ENCODE measurements at regions not wholly inside any gene's neighbourhood (a gene's known extent, or its start where the extent isn't known, plus 50 kb on each side); places are given as distances from the start of the nearest gene placed in this dataset.
"Not testable (repeated sequence)": the region's sequence is repeated elsewhere in the genome, so short reads cannot be mapped to it uniquely, and the experiment has no call there.

DNA sequence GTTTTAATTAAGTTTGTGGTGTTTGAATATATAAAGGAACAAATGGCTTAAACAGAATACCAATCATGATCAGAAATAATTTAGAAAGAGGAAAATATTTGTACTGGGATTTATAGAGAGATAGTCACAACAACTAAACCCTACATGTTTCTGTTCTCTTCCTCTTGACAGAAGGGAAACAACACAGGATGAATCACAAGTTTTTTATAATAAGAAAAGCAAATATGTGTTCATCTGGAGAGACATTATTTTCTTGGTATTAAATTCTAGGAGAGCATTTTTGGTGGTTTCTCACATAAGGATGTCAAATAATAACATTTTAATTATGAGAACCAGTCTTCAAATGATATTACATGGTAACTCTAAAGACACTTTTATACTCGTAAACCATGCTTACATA, 232.9 kb upstream of the PKP2 start:
- H3K9me3 ChIP-seq = no peaks in the 10 kb centered on the region
- H3K27me3 ChIP-seq = no peaks in the 10 kb centered on the region
- no peak overlapping the region for H3K4me3 ChIP-seq
- ATAC-seq (no peak), DNase-seq (no peak)
- no peak overlapping the region for H3K27ac ChIP-seq
- TF ChIP-seq, protein P1, sequence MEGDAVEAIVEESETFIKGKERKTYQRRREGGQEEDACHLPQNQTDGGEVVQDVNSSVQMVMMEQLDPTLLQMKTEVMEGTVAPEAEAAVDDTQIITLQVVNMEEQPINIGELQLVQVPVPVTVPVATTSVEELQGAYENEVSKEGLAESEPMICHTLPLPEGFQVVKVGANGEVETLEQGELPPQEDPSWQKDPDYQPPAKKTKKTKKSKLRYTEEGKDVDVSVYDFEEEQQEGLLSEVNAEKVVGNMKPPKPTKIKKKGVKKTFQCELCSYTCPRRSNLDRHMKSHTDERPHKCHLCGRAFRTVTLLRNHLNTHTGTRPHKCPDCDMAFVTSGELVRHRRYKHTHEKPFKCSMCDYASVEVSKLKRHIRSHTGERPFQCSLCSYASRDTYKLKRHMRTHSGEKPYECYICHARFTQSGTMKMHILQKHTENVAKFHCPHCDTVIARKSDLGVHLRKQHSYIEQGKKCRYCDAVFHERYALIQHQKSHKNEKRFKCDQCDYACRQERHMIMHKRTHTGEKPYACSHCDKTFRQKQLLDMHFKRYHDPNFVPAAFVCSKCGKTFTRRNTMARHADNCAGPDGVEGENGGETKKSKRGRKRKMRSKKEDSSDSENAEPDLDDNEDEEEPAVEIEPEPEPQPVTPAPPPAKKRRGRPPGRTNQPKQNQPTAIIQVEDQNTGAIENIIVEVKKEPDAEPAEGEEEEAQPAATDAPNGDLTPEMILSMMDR (IDR thresholded peaks at IDR 0.05) = no peak
- TF ChIP-seq POLR2A (IDR thresholded peaks at IDR 0.05) = no peak
- intact Hi-C loops (cut with DNase I) = no loop called here
- WGBS, 2 donors = 39 to 59% methylated on average over 1 of the region's 1 CpG
- H3K36me3 ChIP-seq (replicated peaks in 1 of 2; ENCODE audit: insufficient read depth in 1 of 2, low read depth in 2 of 2) = no peaks in the 10 kb centered on the region
- H3K4me1 ChIP-seq = no peaks in the 10 kb centered on the region

DNA sequence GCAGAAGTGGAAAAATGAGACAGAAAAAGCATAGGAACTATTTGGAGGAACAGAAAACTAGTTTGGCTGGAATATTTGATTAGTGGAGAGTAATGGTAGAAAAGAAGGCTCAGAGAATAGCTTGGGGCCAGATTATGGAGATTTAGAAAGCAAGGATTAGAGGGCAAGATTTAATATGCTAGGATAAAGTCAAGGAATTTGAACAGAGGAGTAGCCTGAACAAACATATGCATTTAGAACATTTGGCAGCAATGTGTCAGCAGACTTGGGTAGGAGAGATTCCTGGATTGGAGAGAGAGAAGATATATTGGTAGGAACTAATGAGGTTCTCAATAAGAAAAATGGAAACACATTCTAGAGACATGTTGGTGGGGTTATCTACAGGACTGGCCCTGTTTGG, 229.2 kb upstream of the PKP2 start:
- TF ChIP-seq, protein P1 (IDR thresholded peaks at IDR 0.05) = no peak
- no peak for TF ChIP-seq POLR2A (IDR thresholded peaks at IDR 0.05)
- H3K27ac ChIP-seq = no peak overlapping the region

DNA sequence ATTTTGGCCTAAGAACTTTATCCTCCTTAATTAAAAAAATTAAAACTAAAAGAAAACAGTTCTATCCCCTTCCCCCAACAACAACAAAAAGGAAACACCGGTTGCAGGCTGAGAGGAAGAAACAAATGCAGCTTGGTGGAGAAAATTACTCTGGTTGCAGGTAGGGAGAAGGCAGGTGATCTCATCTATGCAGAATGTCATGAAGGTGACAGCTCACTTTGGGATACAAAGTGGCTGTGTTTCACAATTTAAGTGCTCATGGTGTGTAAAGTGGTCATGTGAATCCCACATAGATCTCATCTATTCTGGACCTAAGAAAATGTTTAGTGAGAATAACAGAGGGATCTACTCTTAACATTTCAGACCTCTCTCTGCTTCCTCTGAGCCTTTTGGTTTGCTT, 219.7 kb upstream of the PKP2 start:
- intact Hi-C loops (cut with DNase I) = no loop called here
- H3K27me3 ChIP-seq = no peaks in the 10 kb centered on the region
- H3K36me3 ChIP-seq (replicated peaks in 1 of 2; ENCODE audit: insufficient read depth in 1 of 2, low read depth in 2 of 2) = no peaks in the 10 kb centered on the region
- H3K4me3 ChIP-seq = no peak overlapping the region
- no peaks in the 10 kb centered on the region for H3K4me1 ChIP-seq
- 36 to 38% methylated on average over 1 of the region's 1 CpG for WGBS, 2 donors
- ATAC-seq (no peak), DNase-seq (no peak)
- H3K27ac ChIP-seq = no peak overlapping the region
- no peaks in the 10 kb centered on the region for H3K9me3 ChIP-seq
- TF ChIP-seq POLR2A (IDR thresholded peaks at IDR 0.05) = no peak
- TF ChIP-seq, protein P1 (IDR thresholded peaks at IDR 0.05) = no peak

More for the DNA sequence above, 229.2 kb upstream of the PKP2 start:
- DNase-seq (no peak), ATAC-seq (no peak)
- no peaks in the 10 kb centered on the region for H3K9me3 ChIP-seq
- no peaks in the 10 kb centered on the region for H3K4me1 ChIP-seq
- no peak overlapping the region for H3K4me3 ChIP-seq
- no peaks in the 10 kb centered on the region for H3K27me3 ChIP-seq
- intact Hi-C loops (cut with DNase I) = no loop called here
- no peaks in the 10 kb centered on the region for H3K36me3 ChIP-seq (replicated peaks in 1 of 2; ENCODE audit: insufficient read depth in 1 of 2, low read depth in 2 of 2)

DNA sequence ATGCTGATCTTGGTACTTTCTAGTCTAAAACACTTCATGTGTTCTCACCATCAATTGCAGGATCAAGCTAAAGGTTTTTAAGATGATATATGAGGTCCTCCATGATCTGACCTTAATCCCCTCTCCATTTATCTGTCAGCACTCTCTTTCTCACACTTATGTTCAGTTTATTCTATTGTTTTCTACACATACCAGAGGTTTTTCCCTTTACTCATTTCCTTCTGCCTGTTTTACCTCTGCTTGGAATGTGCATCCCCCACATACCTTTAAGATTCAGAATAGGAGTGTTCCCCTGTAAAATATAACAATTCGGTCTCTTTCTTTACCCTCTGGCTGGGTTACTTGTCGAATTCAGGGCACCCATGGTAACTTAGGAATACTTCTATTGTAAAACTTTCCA, 219.1 kb upstream of the PKP2 start:
- ATAC-seq = no peak
- 35 to 40% methylated on average over 2 of the region's 2 CpGs for WGBS, 2 donors
- TF ChIP-seq, protein P1 (IDR thresholded peaks at IDR 0.05) = no peak
- TF ChIP-seq POLR2A (IDR thresholded peaks at IDR 0.05) = no peak
- intact Hi-C loops (cut with DNase I) = no loop called here
- no peaks in the 10 kb centered on the region for H3K27me3 ChIP-seq
- no peak for DNase-seq
- no peaks in the 10 kb centered on the region for H3K9me3 ChIP-seq
- no peak overlapping the region for H3K27ac ChIP-seq
- H3K4me3 ChIP-seq = no peak overlapping the region
- H3K36me3 ChIP-seq (replicated peaks in 1 of 2; ENCODE audit: insufficient read depth in 1 of 2, low read depth in 2 of 2) = no peaks in the 10 kb centered on the region
- H3K4me1 ChIP-seq = no peaks in the 10 kb centered on the region

DNA sequence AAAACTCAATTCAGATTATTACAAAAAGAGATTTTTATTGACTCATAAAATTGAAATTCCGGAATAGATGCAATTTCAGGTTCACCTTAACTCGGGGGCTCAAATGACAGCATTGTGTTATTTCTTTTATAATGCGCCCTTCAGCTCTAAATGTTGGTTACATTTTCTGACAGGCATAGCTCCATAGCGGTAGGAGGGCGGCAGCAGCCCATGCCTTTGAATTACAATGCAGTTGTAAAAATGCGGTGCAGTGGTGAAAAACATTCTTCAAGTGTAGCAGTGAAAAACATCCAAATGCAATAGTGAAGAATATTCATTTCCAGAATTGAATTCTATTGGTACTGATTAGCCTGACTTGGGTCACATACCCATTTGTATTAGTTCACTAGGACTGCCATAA, 215.3 kb upstream of the PKP2 start:
- Histone ChIP-seq H3K9me3 (no peaks in the 10 kb centered on the region), H3K36me3 (replicated peaks in 1 of 2; ENCODE audit: insufficient read depth in 1 of 2, low read depth in 2 of 2) (no peaks in the 10 kb centered on the region), H3K27me3 (no peaks in the 10 kb centered on the region), H3K27ac (no peak overlapping the region), H3K4me1 (no peaks in the 10 kb centered on the region), H3K4me3 (no peak overlapping the region)
- DNase-seq (no peak), ATAC-seq (no peak)
- TF ChIP-seq, protein P1 (IDR thresholded peaks at IDR 0.05) = no peak
- TF ChIP-seq POLR2A (IDR thresholded peaks at IDR 0.05) = no peak
- intact Hi-C loops (cut with DNase I) = no loop called here
- 36 to 44% methylated on average over 6 of the region's 6 CpGs for WGBS, 2 donors

DNA sequence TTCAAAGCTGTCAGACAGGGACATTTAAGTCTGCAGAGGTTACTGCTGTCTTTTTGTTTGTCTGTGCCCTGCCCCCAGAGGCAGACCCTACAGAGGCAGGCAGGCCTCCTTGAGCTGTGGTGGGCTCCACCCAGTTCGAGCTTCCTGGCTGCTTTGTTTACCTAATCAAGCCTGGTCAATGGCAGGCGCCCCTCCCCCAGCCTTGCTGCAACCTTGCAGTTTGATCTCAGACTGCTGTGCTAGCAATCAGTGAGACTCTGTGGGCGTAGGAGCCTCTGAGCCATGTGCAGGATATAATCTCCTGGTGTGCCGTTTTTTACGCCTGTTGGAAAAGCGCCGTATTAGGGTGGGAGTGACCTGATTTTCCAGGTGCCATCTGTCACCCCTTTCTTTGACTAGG, 211.2 kb upstream of the PKP2 start:
- H3K9me3 ChIP-seq; H3K36me3 ChIP-seq (replicated peaks in 1 of 2; ENCODE audit: insufficient read depth in 1 of 2, low read depth in 2 of 2); H3K4me1 ChIP-seq; DNase-seq; H3K27me3 ChIP-seq; H3K27ac ChIP-seq; H3K4me3 ChIP-seq; ATAC-seq; intact Hi-C loops (cut with DNase I): not testable (repeated sequence)
- WGBS, 2 donors = 57 to 61% methylated on average over 5 to 7 of the region's 7 CpGs

Data from body of pancreas (tissue), 4 donors.